Natural killer cell (primary cell): ENCODE measurements at regions not wholly inside any gene's neighbourhood (a gene's known extent, or its start where the extent isn't known, plus 50 kb on each side); places are given as distances from the start of the nearest gene placed in this dataset.

Source experiments
- ATAC-seq, 3 donors: fragments of 150-1000 bp in 2 of 3; fragments of 200-7000 bp in 1 of 3; cut with Tn5 transposase; 1 replicate in 1 of 3; 2 replicates in 2 of 3; pipeline ENCODE4 v1.10.0; 2021; ENCODE audit warnings: mild to moderate bottlenecking in 2 of 3, moderate library complexity in 2 of 3
- DNase-seq, 2 donors: peaks; one replicate each; pipeline versions ENCODE4 v3.0.0 to v3.0.0-alpha.2; 2013 to 2021; ENCODE audit warnings: mixed read lengths in 1 of 2
- H3K27ac ChIP-seq: one replicate; pipeline ENCODE4 v1.5.1; 2013; ENCODE audit warnings: mild to moderate bottlenecking, low read length
- H3K27me3 ChIP-seq: one replicate; pipeline ENCODE4 v1.6.1; 2013; ENCODE audit warnings: low read length; ENCODE audit not compliant: control insufficient read depth, insufficient read depth
- H3K36me3 ChIP-seq: one replicate; pipeline ENCODE4 v1.6.1; 2013; ENCODE audit warnings: low read length; ENCODE audit not compliant: control insufficient read depth, insufficient read depth
- H3K4me1 ChIP-seq: one replicate; pipeline ENCODE4 v1.6.1; 2013; ENCODE audit warnings: low read length; ENCODE audit not compliant: control insufficient read depth, insufficient read depth
- H3K4me3 ChIP-seq: one replicate; pipeline ENCODE4 v1.5.1; 2013; ENCODE audit warnings: low read length
- H3K9me3 ChIP-seq: one replicate; pipeline ENCODE4 v1.6.1; 2013; ENCODE audit warnings: low read length; ENCODE audit not compliant: control insufficient read depth, insufficient read depth
- H3K27ac Mint-ChIP-seq, 2 donors: one replicate each; pipeline ENCODE4 v1.8.0; 2022; ENCODE audit warnings: mild to moderate bottlenecking in 2 of 2, mixed read lengths in 2 of 2, moderate library complexity in 1 of 2
- H3K27me3 Mint-ChIP-seq, 2 donors: one replicate each; pipeline ENCODE4 v1.8.0; 2022; ENCODE audit warnings: low read depth in 2 of 2, mixed read lengths in 2 of 2
- H3K36me3 Mint-ChIP-seq: one replicate; pipeline ENCODE4 v1.8.0; 2022; ENCODE audit warnings: mixed read lengths
- H3K4me1 Mint-ChIP-seq, 2 donors: one replicate each; pipeline ENCODE4 v1.8.0; 2022; ENCODE audit warnings: mixed read lengths in 2 of 2
- H3K4me3 Mint-ChIP-seq: one replicate; pipeline ENCODE4 v1.8.0; 2022; ENCODE audit warnings: mild to moderate bottlenecking, moderate library complexity, mixed read lengths
- H3K9me3 Mint-ChIP-seq, 2 donors: one replicate each; pipeline ENCODE4 v1.8.0; 2022; ENCODE audit warnings: mixed read lengths in 2 of 2
- WGBS: methylation state at CpG from one replicate; pipeline ENCODE4 v1.1.7; 2013; ENCODE audit warnings: missing lambda C conversion rate; ENCODE audit not compliant: insufficient coverage; 5-methylcytosine and 5-hydroxymethylcytosine counted together
- intact Hi-C: fragments of 100-400 bp; cut with micrococcal nuclease; formaldehyde crosslinking; loops from one replicate; pipeline ENCODE4 v1.14.2; 2022
- TF ChIP-seq, protein P1 (sequence below): fragments of 200-600 bp; IDR thresholded peaks from one replicate; pipeline ENCODE4 v1.8.0; 2022; ENCODE audit warnings: antibody characterized with exemption

DNA sequence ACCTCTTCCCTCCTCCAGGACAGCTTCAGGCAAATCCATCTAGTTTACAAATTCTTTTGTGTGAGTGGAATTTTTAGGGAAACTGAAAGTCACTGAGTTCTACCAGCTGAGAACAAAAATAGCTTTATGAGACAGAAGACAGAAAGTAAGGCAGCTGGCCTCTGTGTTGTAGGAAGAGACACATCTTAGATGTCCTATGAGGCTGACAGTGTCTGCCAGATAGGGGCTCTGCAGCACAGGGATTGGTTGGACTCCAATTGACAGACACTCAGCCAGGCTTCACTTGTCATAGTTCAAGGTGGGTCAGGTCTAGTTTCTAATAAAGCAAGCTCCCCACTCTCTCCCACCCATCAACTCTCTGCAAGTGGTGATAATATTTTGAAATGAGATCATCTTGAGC lies 574.9 kb downstream of the CCSER2 start:
- Histone ChIP-seq H3K9me3 (no peaks in the 10 kb centered on the region), H3K27me3 (no peaks in the 10 kb centered on the region), H3K27ac (no peak overlapping the region), H3K4me1 (no peaks in the 10 kb centered on the region), H3K36me3 (no peaks in the 10 kb centered on the region), H3K4me3 (no peak overlapping the region)
- H3K27ac Mint-ChIP-seq, result no peak overlapping the region
- no peaks in the 10 kb centered on the region for H3K36me3 Mint-ChIP-seq
- no peak for ATAC-seq
- H3K4me1 Mint-ChIP-seq, result no peaks in the 10 kb centered on the region
- TF ChIP-seq, protein P1, sequence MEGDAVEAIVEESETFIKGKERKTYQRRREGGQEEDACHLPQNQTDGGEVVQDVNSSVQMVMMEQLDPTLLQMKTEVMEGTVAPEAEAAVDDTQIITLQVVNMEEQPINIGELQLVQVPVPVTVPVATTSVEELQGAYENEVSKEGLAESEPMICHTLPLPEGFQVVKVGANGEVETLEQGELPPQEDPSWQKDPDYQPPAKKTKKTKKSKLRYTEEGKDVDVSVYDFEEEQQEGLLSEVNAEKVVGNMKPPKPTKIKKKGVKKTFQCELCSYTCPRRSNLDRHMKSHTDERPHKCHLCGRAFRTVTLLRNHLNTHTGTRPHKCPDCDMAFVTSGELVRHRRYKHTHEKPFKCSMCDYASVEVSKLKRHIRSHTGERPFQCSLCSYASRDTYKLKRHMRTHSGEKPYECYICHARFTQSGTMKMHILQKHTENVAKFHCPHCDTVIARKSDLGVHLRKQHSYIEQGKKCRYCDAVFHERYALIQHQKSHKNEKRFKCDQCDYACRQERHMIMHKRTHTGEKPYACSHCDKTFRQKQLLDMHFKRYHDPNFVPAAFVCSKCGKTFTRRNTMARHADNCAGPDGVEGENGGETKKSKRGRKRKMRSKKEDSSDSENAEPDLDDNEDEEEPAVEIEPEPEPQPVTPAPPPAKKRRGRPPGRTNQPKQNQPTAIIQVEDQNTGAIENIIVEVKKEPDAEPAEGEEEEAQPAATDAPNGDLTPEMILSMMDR, result no peak
- no peak overlapping the region for H3K4me3 Mint-ChIP-seq
- H3K9me3 Mint-ChIP-seq, result peaks cover 5 to 12% of the 10 kb centered on the region in 2 donors
- intact Hi-C loops, result no loop called here
- no peaks in the 10 kb centered on the region for H3K27me3 Mint-ChIP-seq
- DNase-seq, result no peak

DNA sequence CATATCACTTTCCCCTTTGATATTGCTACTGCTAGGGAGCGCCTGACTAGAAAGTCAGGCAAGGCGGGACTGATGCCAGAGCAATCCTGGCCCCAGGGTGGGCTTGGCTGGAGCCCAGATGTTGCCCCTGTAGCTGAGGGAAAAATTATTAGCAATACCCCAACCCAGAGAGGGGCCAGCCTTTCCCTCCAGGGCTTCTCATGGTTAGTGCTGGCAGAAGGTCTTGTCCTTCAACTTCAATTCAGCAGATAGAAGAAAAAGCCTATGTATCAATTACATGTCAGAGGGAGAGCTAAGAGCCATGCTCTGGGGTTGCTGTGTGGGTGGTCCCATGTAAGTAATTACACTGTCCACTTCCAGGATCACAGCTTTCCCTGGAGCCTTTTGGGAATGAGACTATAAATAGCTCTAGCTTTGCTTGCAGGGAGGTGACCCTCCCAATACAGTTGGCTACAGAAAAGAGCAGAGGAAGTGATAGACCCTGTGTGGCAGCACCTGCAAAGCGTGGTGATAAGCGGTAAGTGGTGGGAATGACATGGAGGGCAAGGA lies 579.1 kb downstream of the CCSER2 start:
- Histone ChIP-seq H3K4me3 (no peak overlapping the region), H3K27ac (no peak overlapping the region), H3K4me1 (no peaks in the 10 kb centered on the region), H3K9me3 (no peaks in the 10 kb centered on the region), H3K36me3 (no peaks in the 10 kb centered on the region), H3K27me3 (no peaks in the 10 kb centered on the region)
- 83% methylated on average over 4 of the region's 4 CpGs for WGBS
- TF ChIP-seq, protein P1, result no peak
- Mint-ChIP-seq H3K27me3 (no peaks in the 10 kb centered on the region), H3K36me3 (no peaks in the 10 kb centered on the region), H3K27ac (no peak overlapping the region), H3K4me1 (no peaks in the 10 kb centered on the region), H3K9me3 (peaks cover 5 to 14% of the 10 kb centered on the region in 2 donors), H3K4me3 (no peak overlapping the region)
- DNase-seq (no peak), ATAC-seq (no peak)
- intact Hi-C loops, result no loop called here

DNA sequence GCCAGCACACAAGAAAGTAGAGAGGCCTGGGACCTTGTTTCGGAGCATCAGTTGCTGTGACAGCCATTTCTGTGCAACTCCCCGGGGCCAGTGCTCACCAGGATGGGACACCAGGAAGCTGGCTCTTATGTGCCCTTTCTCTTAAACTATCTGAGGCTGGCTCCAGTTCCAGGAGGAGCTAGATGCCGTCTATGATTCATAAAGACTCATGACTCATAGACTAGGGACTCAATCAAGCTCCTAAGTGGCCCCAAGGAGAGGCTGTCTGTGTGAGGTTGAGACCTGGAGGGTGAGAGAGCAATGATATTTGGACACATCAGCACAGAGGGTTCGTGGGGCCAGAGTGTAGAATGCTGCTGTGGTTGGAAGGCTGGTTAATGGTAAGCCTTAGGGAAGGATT lies 580.1 kb downstream of the CCSER2 start:
- no peaks in the 10 kb centered on the region for H3K9me3 ChIP-seq
- H3K27ac ChIP-seq, result no peak overlapping the region
- DNase-seq (no peak), ATAC-seq (no peak)
- Mint-ChIP-seq H3K36me3 (no peaks in the 10 kb centered on the region), H3K4me3 (no peak overlapping the region), H3K27me3 (no peaks in the 10 kb centered on the region), H3K27ac (no peak overlapping the region), H3K4me1 (no peaks in the 10 kb centered on the region), H3K9me3 (peaks cover 3 to 11% of the 10 kb centered on the region in 2 donors)
- intact Hi-C loops, result no loop called here
- no peaks in the 10 kb centered on the region for H3K36me3 ChIP-seq
- H3K4me3 ChIP-seq, result no peak overlapping the region
- TF ChIP-seq, protein P1, result no peak
- 70% methylated on average over 4 of the region's 4 CpGs for WGBS
- H3K27me3 ChIP-seq, result no peaks in the 10 kb centered on the region
- H3K4me1 ChIP-seq, result no peaks in the 10 kb centered on the region

DNA sequence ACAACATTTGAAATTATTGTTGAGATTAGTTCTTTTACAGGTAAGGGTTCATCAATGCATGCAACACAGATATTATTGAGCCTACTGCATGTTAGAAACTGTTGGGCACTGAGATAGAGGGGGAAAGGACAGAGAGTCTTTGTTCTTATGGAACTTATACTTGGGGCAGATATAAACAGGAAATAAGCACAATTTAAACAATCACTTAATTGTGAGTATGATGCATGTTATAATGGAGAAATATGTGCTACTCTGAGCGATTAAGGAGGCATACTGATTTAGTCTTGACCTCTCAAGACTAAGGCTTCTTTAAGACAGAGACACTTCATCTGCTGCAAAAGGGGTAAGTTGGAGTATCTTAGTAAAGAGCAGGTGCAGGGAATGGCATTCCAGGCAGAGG lies 593.3 kb downstream of the CCSER2 start:
- 59% methylated on average over 1 of the region's 1 CpG for WGBS
- ATAC-seq, result no peak

More for the DNA sequence above, 593.3 kb downstream of the CCSER2 start:
- Mint-ChIP-seq H3K27me3 (no peaks in the 10 kb centered on the region), H3K27ac (no peak overlapping the region), H3K36me3 (no peaks in the 10 kb centered on the region), H3K4me1 (no peaks in the 10 kb centered on the region), H3K4me3 (no peak overlapping the region), H3K9me3 (peaks cover 3 to 7% of the 10 kb centered on the region in 2 donors)
- Histone ChIP-seq H3K27me3 (no peaks in the 10 kb centered on the region), H3K4me1 (no peaks in the 10 kb centered on the region), H3K4me3 (no peak overlapping the region), H3K9me3 (no peaks in the 10 kb centered on the region), H3K36me3 (no peaks in the 10 kb centered on the region), H3K27ac (no peak overlapping the region)
- intact Hi-C loops, result no loop called here
- no peak for DNase-seq
- TF ChIP-seq, protein P1, result no peak
